ENCODE measurements at regions not wholly inside any gene's neighbourhood (a gene's known extent, or its start where the extent isn't known, plus 50 kb on each side); places are given as distances from the start of the nearest gene placed in this dataset.
A peak's percentile ranks its signal among the peaks of the same experiment; 100 is the strongest.
"Not testable (repeated sequence)": the region's sequence is repeated elsewhere in the genome, so short reads cannot be mapped to it uniquely, and the experiment has no call there.

GRCh38 chr2:234374150-234374508, 122.8 kb downstream of the ARL4C start:
- Histone ChIP-seq H3K9me3 (ENCODE audit: insufficient read depth, low read depth, low read length) (no peaks in the 10 kb centered on the region), H3K27me3 (ENCODE audit: insufficient read depth, low read length) (no peaks in the 10 kb centered on the region), H3K4me1 (ENCODE audit: insufficient read depth, low read length) (peaks cover 15% of the 10 kb centered on the region; the same call in 1 of the 2 replicates), H3K36me3 (ENCODE audit: insufficient read depth, low read length) (no peaks in the 10 kb centered on the region), H3K9ac (ENCODE audit: low read depth, low read length) (no peak overlapping the region), H3K27ac (ENCODE audit: low read depth, low read length) (no peak overlapping the region), H3K4me3 (ENCODE audit: low read length) (no peak overlapping the region)
- 94% methylated on average over 8 of the region's 8 CpGs for WGBS

GRCh38 chr2:234373481-234374149, 123.3 kb downstream of the ARL4C start:
- Histone ChIP-seq H3K9ac (ENCODE audit: low read depth, low read length) (no peak overlapping the region), H3K36me3 (ENCODE audit: insufficient read depth, low read length) (no peaks in the 10 kb centered on the region), H3K4me1 (ENCODE audit: insufficient read depth, low read length) (peaks cover 19% of the 10 kb centered on the region; the same call in 1 of the 2 replicates), H3K27ac (ENCODE audit: low read depth, low read length) (no peak overlapping the region), H3K4me3 (ENCODE audit: low read length) (no peak overlapping the region), H3K27me3 (ENCODE audit: insufficient read depth, low read length) (no peaks in the 10 kb centered on the region), H3K9me3 (ENCODE audit: insufficient read depth, low read depth, low read length) (no peaks in the 10 kb centered on the region)
- 92% methylated on average over 12 of the region's 13 CpGs for WGBS

- no peaks in the 10 kb centered on the region for H3K27me3 ChIP-seq (ENCODE audit: insufficient read depth, low read length)
- 88% methylated on average over 4 of the region's 4 CpGs for WGBS
- H3K4me3 ChIP-seq (ENCODE audit: low read length), result no peak overlapping the region
- no peak overlapping the region for H3K9ac ChIP-seq (ENCODE audit: low read depth, low read length)
- H3K4me1 ChIP-seq (ENCODE audit: insufficient read depth, low read length), result peaks cover 21% of the 10 kb centered on the region; the same call in 1 of the 2 replicates
- no peaks in the 10 kb centered on the region for H3K9me3 ChIP-seq (ENCODE audit: insufficient read depth, low read depth, low read length)
- no peaks in the 10 kb centered on the region for H3K36me3 ChIP-seq (ENCODE audit: insufficient read depth, low read length)
- no peak overlapping the region for H3K27ac ChIP-seq (ENCODE audit: low read depth, low read length)
Measured at GRCh38 chr2:234373060-234373459, 123.8 kb downstream of the ARL4C start.

- H3K27ac ChIP-seq (ENCODE audit: low read depth, low read length), result no peak overlapping the region
- 82% methylated on average over 2 of the region's 2 CpGs for WGBS
- no peaks in the 10 kb centered on the region for H3K36me3 ChIP-seq (ENCODE audit: insufficient read depth, low read length)
- H3K4me3 ChIP-seq (ENCODE audit: low read length), result no peak overlapping the region
- H3K9me3 ChIP-seq (ENCODE audit: insufficient read depth, low read depth, low read length), result no peaks in the 10 kb centered on the region
- no peaks in the 10 kb centered on the region for H3K27me3 ChIP-seq (ENCODE audit: insufficient read depth, low read length)
- no peak overlapping the region for H3K9ac ChIP-seq (ENCODE audit: low read depth, low read length)
- peaks cover 16% of the 10 kb centered on the region; the same call in 1 of the 2 replicates for H3K4me1 ChIP-seq (ENCODE audit: insufficient read depth, low read length)
Measured at GRCh38 chr2:234372506-234372905, 124.4 kb downstream of the ARL4C start.

- no peak overlapping the region for H3K9ac ChIP-seq (ENCODE audit: low read depth, low read length)
- H3K27ac ChIP-seq (ENCODE audit: low read depth, low read length), result no peak overlapping the region
- H3K4me3 ChIP-seq (ENCODE audit: low read length), result no peak overlapping the region
- H3K36me3 ChIP-seq (ENCODE audit: insufficient read depth, low read length), result no peaks in the 10 kb centered on the region
- H3K9me3 ChIP-seq (ENCODE audit: insufficient read depth, low read depth, low read length), result no peaks in the 10 kb centered on the region
- H3K27me3 ChIP-seq (ENCODE audit: insufficient read depth, low read length), result no peaks in the 10 kb centered on the region
- peaks cover 34% of the 10 kb centered on the region for H3K4me1 ChIP-seq (ENCODE audit: insufficient read depth, low read length)
- 57% methylated on average over 1 of the region's 1 CpG for WGBS
Measured at GRCh38 chr2:234368861-234369261, 128.0 kb downstream of the ARL4C start.

- Histone ChIP-seq H3K4me1 (ENCODE audit: insufficient read depth, low read length) (peaks cover 42% of the 10 kb centered on the region), H3K4me3 (ENCODE audit: low read length) (no peak overlapping the region), H3K27me3 (ENCODE audit: insufficient read depth, low read length) (no peaks in the 10 kb centered on the region), H3K9me3 (ENCODE audit: insufficient read depth, low read depth, low read length) (no peaks in the 10 kb centered on the region), H3K27ac (ENCODE audit: low read depth, low read length) (no peak overlapping the region; the same call in 1 of the 2 replicates), H3K9ac (ENCODE audit: low read depth, low read length) (no peak overlapping the region), H3K36me3 (ENCODE audit: insufficient read depth, low read length) (no peaks in the 10 kb centered on the region)
- 83% methylated on average over 2 of the region's 2 CpGs for WGBS
Measured at GRCh38 chr2:234366891-234367290, 130.0 kb downstream of the ARL4C start.

GRCh38 chr2:234364661-234365060, 132.2 kb downstream of the ARL4C start:
- H3K9me3 ChIP-seq (ENCODE audit: insufficient read depth, low read depth, low read length), result no peaks in the 10 kb centered on the region
- H3K36me3 ChIP-seq (ENCODE audit: insufficient read depth, low read length), result no peaks in the 10 kb centered on the region
- peaks cover 42% of the 10 kb centered on the region for H3K4me1 ChIP-seq (ENCODE audit: insufficient read depth, low read length)
- no peak overlapping the region for H3K9ac ChIP-seq (ENCODE audit: low read depth, low read length)
- WGBS, result 82% methylated on average over 8 of the region's 8 CpGs
- no peaks in the 10 kb centered on the region for H3K27me3 ChIP-seq (ENCODE audit: insufficient read depth, low read length)
- H3K27ac ChIP-seq (ENCODE audit: low read depth, low read length), result 0 out of 2 replicates have a peak overlapping the region, but pooled peaks have one; percentile 20
- H3K4me3 ChIP-seq (ENCODE audit: low read length), result no peak overlapping the region

- Histone ChIP-seq H3K36me3 (ENCODE audit: insufficient read depth, low read length) (no peaks in the 10 kb centered on the region), H3K27ac (ENCODE audit: low read depth, low read length) (peak overlapping the region; percentile 83), H3K9me3 (ENCODE audit: insufficient read depth, low read depth, low read length) (no peaks in the 10 kb centered on the region; the same call in 1 of the 2 replicates), H3K4me1 (ENCODE audit: insufficient read depth, low read length) (peaks cover 39% of the 10 kb centered on the region), H3K4me3 (ENCODE audit: low read length) (no peak overlapping the region; the same call in 1 of the 2 replicates), H3K9ac (ENCODE audit: low read depth, low read length) (peak overlapping the region; percentile 51; the same call in 1 of the 2 replicates), H3K27me3 (ENCODE audit: insufficient read depth, low read length) (no peaks in the 10 kb centered on the region)
- 29% methylated on average over 10 of the region's 10 CpGs for WGBS
Measured at GRCh38 chr2:234363647-234364294, 133.1 kb downstream of the ARL4C start.

GRCh38 chr2:234363011-234363487, 133.8 kb downstream of the ARL4C start:
- H3K36me3 ChIP-seq (ENCODE audit: insufficient read depth, low read length), result no peaks in the 10 kb centered on the region
- no peak overlapping the region; the same call in 1 of the 2 replicates for H3K4me3 ChIP-seq (ENCODE audit: low read length)
- H3K27me3 ChIP-seq (ENCODE audit: insufficient read depth, low read length), result no peaks in the 10 kb centered on the region
- H3K9ac ChIP-seq (ENCODE audit: low read depth, low read length), result peak overlapping the region; percentile 51; the same call in 1 of the 2 replicates
- WGBS, result under 1% methylated on average over 4 of the region's 4 CpGs
- H3K4me1 ChIP-seq (ENCODE audit: insufficient read depth, low read length), result peaks cover 32% of the 10 kb centered on the region
- H3K9me3 ChIP-seq (ENCODE audit: insufficient read depth, low read depth, low read length), result no peaks in the 10 kb centered on the region; the same call in 1 of the 2 replicates
- peak overlapping the region; percentile 83 for H3K27ac ChIP-seq (ENCODE audit: low read depth, low read length)

GRCh38 chr2:234360313-234360975, 136.4 kb downstream of the ARL4C start:
- H3K27me3 ChIP-seq (ENCODE audit: insufficient read depth, low read length); H3K36me3 ChIP-seq (ENCODE audit: insufficient read depth, low read length); H3K9ac ChIP-seq (ENCODE audit: low read depth, low read length); H3K9me3 ChIP-seq (ENCODE audit: insufficient read depth, low read depth, low read length); H3K27ac ChIP-seq (ENCODE audit: low read depth, low read length); H3K4me3 ChIP-seq (ENCODE audit: low read length): not testable (repeated sequence)
- peaks cover 27% of the 10 kb centered on the region for H3K4me1 ChIP-seq (ENCODE audit: insufficient read depth, low read length)

- Histone ChIP-seq H3K27ac (ENCODE audit: low read depth, low read length) (no peak overlapping the region), H3K4me1 (ENCODE audit: insufficient read depth, low read length) (peaks cover 13% of the 10 kb centered on the region), H3K9ac (ENCODE audit: low read depth, low read length) (no peak overlapping the region), H3K36me3 (ENCODE audit: insufficient read depth, low read length) (no peaks in the 10 kb centered on the region), H3K4me3 (ENCODE audit: low read length) (no peak overlapping the region), H3K27me3 (ENCODE audit: insufficient read depth, low read length) (no peaks in the 10 kb centered on the region), H3K9me3 (ENCODE audit: insufficient read depth, low read depth, low read length) (peaks cover 7% of the 10 kb centered on the region; the same call in 1 of the 2 replicates)
- WGBS, result 81% methylated on average over 2 of the region's 3 CpGs
Measured at GRCh38 chr2:234357666-234358065, 139.2 kb downstream of the ARL4C start.
